Breast epithelium (tissue), 4 donors: ENCODE measurements at regions not wholly inside any gene's neighbourhood (a gene's known extent, or its start where the extent isn't known, plus 50 kb on each side); places are given as distances from the start of the nearest gene placed in this dataset.

Source experiments
- DNase-seq, 2 donors: peaks; one replicate each; pipeline ENCODE4 v3.0.0-alpha.2; 2019; ENCODE audit warnings: low spot score in 2 of 2
- H3K27ac ChIP-seq, 2 donors: fragments of 200-600 bp; sonication (generic) in 1 of 2; one replicate each; pipeline ENCODE4 v1.5.1; 2016 to 2019; ENCODE audit warnings: mild to moderate bottlenecking in 1 of 2
- H3K27me3 ChIP-seq, 2 donors: fragments of 200-600 bp; sonication (generic) in 1 of 2; one replicate each; pipeline versions ENCODE4 v1.5.1 to v1.6.0; 2017 to 2019; ENCODE audit warnings: control low read depth in 1 of 2, mild to moderate bottlenecking in 1 of 2
- H3K36me3 ChIP-seq: fragments of 200-600 bp; one replicate; pipeline ENCODE4 v1.5.1; 2019
- H3K4me1 ChIP-seq, 2 donors: fragments of 200-600 bp; sonication (generic); one replicate each; pipeline ENCODE4 v1.5.1; 2016 to 2019; ENCODE audit warnings: control low read depth in 1 of 2
- H3K4me3 ChIP-seq, 3 donors: fragments of 200-600 bp; sonication (generic); 1 replicate in 2 of 3; 2 replicates in 1 of 3; pipeline ENCODE4 v1.5.1; 2016 to 2019; ENCODE audit warnings: mild to moderate bottlenecking in 3 of 3, moderate library complexity in 2 of 3
- H3K9me3 ChIP-seq, 2 donors: fragments of 200-600 bp; sonication (generic) in 1 of 2; one replicate each; pipeline ENCODE4 v1.5.1; 2016 to 2019; ENCODE audit warnings: control low read depth in 1 of 2
- POLR2A ChIP-seq: fragments of 450-650 bp; IDR thresholded peaks from one replicate; pipeline ENCODE4 v1.6.1; 2016; ENCODE audit warnings: antibody characterized with exemption, mild to moderate bottlenecking, moderate library complexity
- POLR2AphosphoS5 ChIP-seq, 3 donors: sonication (generic); formaldehyde crosslinking; IDR thresholded peaks; one replicate each; pipeline ENCODE4 v1.6.1; 2017; ENCODE audit warnings: antibody characterized with exemption in 3 of 3
- intact Hi-C: fragments of 100-400 bp; cut with DNase I; formaldehyde crosslinking; loops from one replicate; pipeline ENCODE4 v1.15.1; 2023; ENCODE audit warnings: low total_unique reads
- TF ChIP-seq, protein P1 (sequence below), 3 donors: fragments of 450-650 bp; IDR thresholded peaks; one replicate each; pipeline ENCODE4 v1.5.1; 2016 to 2017; ENCODE audit warnings: antibody characterized with exemption in 3 of 3, mild to moderate bottlenecking in 3 of 3, moderate library complexity in 3 of 3

- DNase-seq: no peak
- Histone ChIP-seq H3K9me3 (no peaks in the 10 kb centered on the region), H3K36me3 (no peaks in the 10 kb centered on the region), H3K27me3 (no peaks in the 10 kb centered on the region), H3K4me1 (no peaks in the 10 kb centered on the region), H3K27ac (no peak overlapping the region), H3K4me3 (no peak overlapping the region)
- TF ChIP-seq, protein P1, sequence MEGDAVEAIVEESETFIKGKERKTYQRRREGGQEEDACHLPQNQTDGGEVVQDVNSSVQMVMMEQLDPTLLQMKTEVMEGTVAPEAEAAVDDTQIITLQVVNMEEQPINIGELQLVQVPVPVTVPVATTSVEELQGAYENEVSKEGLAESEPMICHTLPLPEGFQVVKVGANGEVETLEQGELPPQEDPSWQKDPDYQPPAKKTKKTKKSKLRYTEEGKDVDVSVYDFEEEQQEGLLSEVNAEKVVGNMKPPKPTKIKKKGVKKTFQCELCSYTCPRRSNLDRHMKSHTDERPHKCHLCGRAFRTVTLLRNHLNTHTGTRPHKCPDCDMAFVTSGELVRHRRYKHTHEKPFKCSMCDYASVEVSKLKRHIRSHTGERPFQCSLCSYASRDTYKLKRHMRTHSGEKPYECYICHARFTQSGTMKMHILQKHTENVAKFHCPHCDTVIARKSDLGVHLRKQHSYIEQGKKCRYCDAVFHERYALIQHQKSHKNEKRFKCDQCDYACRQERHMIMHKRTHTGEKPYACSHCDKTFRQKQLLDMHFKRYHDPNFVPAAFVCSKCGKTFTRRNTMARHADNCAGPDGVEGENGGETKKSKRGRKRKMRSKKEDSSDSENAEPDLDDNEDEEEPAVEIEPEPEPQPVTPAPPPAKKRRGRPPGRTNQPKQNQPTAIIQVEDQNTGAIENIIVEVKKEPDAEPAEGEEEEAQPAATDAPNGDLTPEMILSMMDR (IDR thresholded peaks at IDR 0.05): no peak
- TF ChIP-seq POLR2A: no peak
- TF ChIP-seq POLR2AphosphoS5 (IDR thresholded peaks at IDR 0.05): no peak
- intact Hi-C loops: no loop called here
Observed at GRCh38 chr6:142685852-142686506, 259.0 kb downstream of the HIVEP2 start.

GRCh38 chr6:142686507-142686887, 258.5 kb downstream of the HIVEP2 start:
- Histone ChIP-seq H3K27ac (no peak overlapping the region), H3K4me1 (no peaks in the 10 kb centered on the region), H3K9me3 (no peaks in the 10 kb centered on the region), H3K4me3 (no peak overlapping the region), H3K27me3 (no peaks in the 10 kb centered on the region), H3K36me3 (no peaks in the 10 kb centered on the region)
- TF ChIP-seq, protein P1 (IDR thresholded peaks at IDR 0.05): no peak
- TF ChIP-seq POLR2AphosphoS5 (IDR thresholded peaks at IDR 0.05): no peak
- no peak for TF ChIP-seq POLR2A
- intact Hi-C loops: no loop called here
- DNase-seq: no peak

DNA sequence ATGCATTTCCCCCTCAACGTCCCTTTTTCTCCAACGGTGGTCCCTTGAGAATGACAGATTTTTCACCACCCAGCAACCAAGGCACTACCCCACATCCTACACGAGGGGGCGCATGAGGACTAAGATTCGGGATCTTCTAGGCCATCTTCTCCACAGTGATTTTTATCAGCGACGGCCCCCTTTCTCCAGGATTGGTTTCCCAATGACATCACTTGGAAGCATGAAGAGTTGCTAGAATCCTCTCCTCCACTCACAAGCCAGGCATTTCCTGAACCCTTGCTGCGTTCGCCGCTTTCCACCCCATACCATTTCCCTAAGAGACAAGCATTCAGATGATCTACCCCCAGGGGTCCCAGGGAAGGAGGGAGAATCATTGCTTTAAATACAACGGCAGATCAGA, 252.0 kb downstream of the HIVEP2 start:
- H3K4me3 ChIP-seq: peak overlapping the region in 1 of 3 donors; percentile 35
- DNase-seq: peak in 1 of 2 donors; percentile 42
- peak in 1 of 3 donors; percentile 20 for TF ChIP-seq POLR2AphosphoS5 (IDR thresholded peaks at IDR 0.05)
- TF ChIP-seq, protein P1 (IDR thresholded peaks at IDR 0.05): peak; percentile 86 to 95 (median 95)
- TF ChIP-seq POLR2A: no peak
- no peaks in the 10 kb centered on the region for H3K9me3 ChIP-seq
- H3K27me3 ChIP-seq: no peaks in the 10 kb centered on the region
- H3K36me3 ChIP-seq: no peaks in the 10 kb centered on the region
- intact Hi-C loops: no loop called here
- H3K27ac ChIP-seq: peak overlapping the region in 1 of 2 donors; percentile 56
- H3K4me1 ChIP-seq: peaks cover 0 to 4% of the 10 kb centered on the region in 2 donors

DNA sequence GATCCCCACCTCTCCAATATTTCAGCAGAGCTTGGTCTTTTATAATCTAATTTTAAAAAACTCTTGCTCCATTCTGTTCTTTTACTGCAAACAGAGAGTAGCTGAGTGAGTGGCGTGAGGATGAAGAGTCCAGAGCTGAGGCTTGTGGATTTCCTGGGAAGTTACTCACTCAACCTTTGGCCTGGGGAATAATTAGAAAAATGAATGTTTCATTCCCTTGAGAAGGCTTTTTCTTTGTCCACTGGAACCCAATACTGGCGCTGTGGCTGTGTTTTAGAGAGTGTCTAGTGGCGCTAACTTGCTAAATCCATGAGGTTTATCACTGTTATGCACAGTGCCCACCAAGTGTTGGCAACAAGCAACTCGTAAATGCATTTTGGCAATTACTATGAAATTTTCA, 251.5 kb downstream of the HIVEP2 start:
- Histone ChIP-seq H3K4me1 (peaks cover 0 to 4% of the 10 kb centered on the region in 2 donors), H3K27ac (peak overlapping the region in 1 of 2 donors; percentile 56), H3K36me3 (no peaks in the 10 kb centered on the region), H3K9me3 (no peaks in the 10 kb centered on the region), H3K4me3 (peak overlapping the region in 1 of 3 donors; percentile 35), H3K27me3 (no peaks in the 10 kb centered on the region)
- DNase-seq: no peak
- TF ChIP-seq, protein P1 (IDR thresholded peaks at IDR 0.05): no peak
- TF ChIP-seq POLR2A (no peak), POLR2AphosphoS5 (IDR thresholded peaks at IDR 0.05) (no peak)
- intact Hi-C loops: no loop called here

DNA sequence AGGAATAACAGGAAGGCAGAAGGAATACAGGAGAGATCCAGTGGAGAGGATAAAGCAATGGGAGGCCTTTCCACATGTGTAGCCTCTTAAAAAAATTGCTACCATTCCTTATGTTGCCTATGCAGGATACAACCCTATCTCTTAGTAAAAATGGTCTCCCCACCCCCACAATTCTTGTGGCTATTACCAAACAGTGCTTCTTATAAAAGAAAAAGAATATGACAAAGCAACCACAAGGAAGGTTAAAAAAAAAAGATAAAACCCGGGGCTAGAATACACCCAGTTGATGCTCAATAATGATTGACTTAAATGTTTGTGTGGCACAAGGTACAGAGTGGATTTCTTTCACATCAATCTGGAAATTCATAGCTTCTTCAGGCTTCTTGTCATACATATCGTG, 250.9 kb downstream of the HIVEP2 start:
- H3K9me3 ChIP-seq: no peaks in the 10 kb centered on the region
- H3K36me3 ChIP-seq: no peaks in the 10 kb centered on the region
- intact Hi-C loops: no loop called here
- no peaks in the 10 kb centered on the region for H3K27me3 ChIP-seq
- DNase-seq: no peak
- H3K27ac ChIP-seq: no peak overlapping the region
- H3K4me3 ChIP-seq: no peak overlapping the region
- H3K4me1 ChIP-seq: peaks cover 0 to 4% of the 10 kb centered on the region in 2 donors
- TF ChIP-seq POLR2A: no peak
- TF ChIP-seq, protein P1 (IDR thresholded peaks at IDR 0.05): no peak
- no peak for TF ChIP-seq POLR2AphosphoS5 (IDR thresholded peaks at IDR 0.05)
